ENCODE measurements at regions not wholly inside any gene's neighbourhood (a gene's known extent, or its start where the extent isn't known, plus 50 kb on each side); places are given as distances from the start of the nearest gene placed in this dataset.

DNA sequence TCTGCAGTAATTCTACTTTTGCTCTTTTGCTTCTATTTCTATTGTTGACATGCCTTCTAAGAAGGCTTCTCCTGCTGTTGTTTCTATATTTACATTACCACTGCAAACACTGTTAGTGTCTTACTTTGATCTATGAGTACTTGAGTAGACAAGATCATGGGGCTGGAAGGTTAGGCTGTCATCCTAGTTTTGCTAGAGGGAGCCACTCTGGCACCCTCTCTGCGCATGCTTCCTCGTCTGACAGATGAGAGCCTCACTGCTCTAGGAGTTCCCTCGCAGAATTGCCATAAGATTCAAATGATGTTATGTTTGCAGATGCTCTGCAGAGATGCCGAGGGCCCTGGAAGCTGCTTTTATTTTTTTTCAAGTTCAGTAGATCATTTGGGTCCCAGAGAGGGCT, 185.6 kb downstream of the RNF144A start:
- in situ Hi-C loops (cut with MboI; ENCODE audit: low sequenced_read_pairs in 4 of 4), result no loop called here
- TF ChIP-seq, protein P1, sequence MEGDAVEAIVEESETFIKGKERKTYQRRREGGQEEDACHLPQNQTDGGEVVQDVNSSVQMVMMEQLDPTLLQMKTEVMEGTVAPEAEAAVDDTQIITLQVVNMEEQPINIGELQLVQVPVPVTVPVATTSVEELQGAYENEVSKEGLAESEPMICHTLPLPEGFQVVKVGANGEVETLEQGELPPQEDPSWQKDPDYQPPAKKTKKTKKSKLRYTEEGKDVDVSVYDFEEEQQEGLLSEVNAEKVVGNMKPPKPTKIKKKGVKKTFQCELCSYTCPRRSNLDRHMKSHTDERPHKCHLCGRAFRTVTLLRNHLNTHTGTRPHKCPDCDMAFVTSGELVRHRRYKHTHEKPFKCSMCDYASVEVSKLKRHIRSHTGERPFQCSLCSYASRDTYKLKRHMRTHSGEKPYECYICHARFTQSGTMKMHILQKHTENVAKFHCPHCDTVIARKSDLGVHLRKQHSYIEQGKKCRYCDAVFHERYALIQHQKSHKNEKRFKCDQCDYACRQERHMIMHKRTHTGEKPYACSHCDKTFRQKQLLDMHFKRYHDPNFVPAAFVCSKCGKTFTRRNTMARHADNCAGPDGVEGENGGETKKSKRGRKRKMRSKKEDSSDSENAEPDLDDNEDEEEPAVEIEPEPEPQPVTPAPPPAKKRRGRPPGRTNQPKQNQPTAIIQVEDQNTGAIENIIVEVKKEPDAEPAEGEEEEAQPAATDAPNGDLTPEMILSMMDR (IDR thresholded peaks at IDR 0.05 in 4 of 5, conservative IDR thresholded peaks at IDR 0.05 in 1 of 5), result no peak
- TF ChIP-seq POLR2A (IDR thresholded peaks at IDR 0.05), result no peak
- DNase-seq, result no peak

DNA sequence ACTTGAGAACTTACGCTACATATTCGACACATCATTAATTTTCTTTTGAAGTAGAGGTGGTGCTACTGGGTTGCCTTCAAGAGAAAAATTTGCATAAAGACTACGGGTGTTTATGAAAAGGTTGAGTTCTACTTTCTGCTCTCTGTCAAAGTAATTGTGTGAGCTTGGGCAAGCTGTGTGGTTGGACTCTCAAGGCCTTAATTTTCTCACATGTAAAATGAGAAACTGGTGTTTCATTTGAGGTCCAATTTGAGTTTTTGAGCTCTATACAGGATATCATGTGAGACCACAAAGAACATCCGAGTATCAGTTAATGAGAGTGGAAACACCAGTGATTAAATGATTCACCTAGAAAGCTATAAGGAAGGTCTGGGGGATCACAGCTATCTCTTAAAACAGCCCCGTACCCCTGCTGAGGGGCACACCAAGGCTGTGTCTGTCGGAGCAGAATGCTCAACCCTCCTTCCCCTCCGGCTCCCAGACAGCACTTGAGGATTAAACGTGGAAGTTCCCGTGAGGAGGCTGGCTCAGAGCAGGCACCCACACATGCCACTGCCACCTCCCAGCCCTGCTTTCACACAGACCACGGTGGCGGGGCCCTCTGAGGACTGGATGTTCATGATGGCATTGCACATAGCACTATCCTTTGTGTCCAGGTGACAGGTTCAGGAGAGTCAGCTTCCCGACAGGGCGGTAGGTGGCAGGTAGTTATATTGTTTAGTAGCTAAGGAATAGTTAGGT, 191.8 kb downstream of the RNF144A start:
- H3K9me3 ChIP-seq, result no peaks in the 10 kb centered on the region
- H3K36me3 ChIP-seq, result no peaks in the 10 kb centered on the region
- no peaks in the 10 kb centered on the region for H3K27me3 ChIP-seq
- TF ChIP-seq, protein P1 (IDR thresholded peaks at IDR 0.05 in 4 of 5, conservative IDR thresholded peaks at IDR 0.05 in 1 of 5), result no peak
- TF ChIP-seq POLR2A (IDR thresholded peaks at IDR 0.05), result no peak
- intact Hi-C loops (cut with DNase I; ENCODE audit: low total_unique reads), result no loop called here
- in situ Hi-C loops (cut with MboI; ENCODE audit: low sequenced_read_pairs in 4 of 4), result no loop called here
- H3K27ac ChIP-seq, result no peak overlapping the region
- no peaks in the 10 kb centered on the region for H3K4me1 ChIP-seq
- H3K4me3 ChIP-seq, result no peak overlapping the region
- DNase-seq, result no peak
- ATAC-seq, result no peak

More for the DNA sequence above, 185.6 kb downstream of the RNF144A start:
- Histone ChIP-seq H3K4me1 (no peaks in the 10 kb centered on the region), H3K27ac (no peak overlapping the region), H3K4me3 (no peak overlapping the region), H3K27me3 (no peaks in the 10 kb centered on the region), H3K36me3 (no peaks in the 10 kb centered on the region), H3K9me3 (no peaks in the 10 kb centered on the region)
- intact Hi-C loops (cut with DNase I; ENCODE audit: low total_unique reads), result no loop called here
- ATAC-seq, result no peak

DNA sequence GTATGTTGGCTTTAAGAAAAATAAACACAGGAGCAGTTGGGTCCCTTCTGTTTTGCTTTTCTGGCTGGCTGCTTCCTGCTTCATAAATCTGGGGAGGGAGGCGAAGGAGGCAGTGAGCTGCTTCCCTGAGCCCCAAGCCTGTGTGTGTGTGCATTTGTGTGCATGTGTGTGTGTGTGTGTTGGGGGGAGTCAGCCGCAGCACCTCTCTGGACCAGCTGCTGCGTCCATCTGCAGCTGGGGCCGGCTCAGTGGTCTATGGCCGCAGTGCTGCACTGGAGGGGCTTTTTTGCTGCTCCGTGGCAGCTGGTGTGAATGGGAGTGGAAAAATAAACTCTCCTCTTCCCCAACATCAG, 192.3 kb downstream of the RNF144A start:
- TF ChIP-seq, protein P1 (IDR thresholded peaks at IDR 0.05 in 4 of 5, conservative IDR thresholded peaks at IDR 0.05 in 1 of 5), result no peak
- TF ChIP-seq POLR2A (IDR thresholded peaks at IDR 0.05), result no peak
- intact Hi-C loops (cut with DNase I; ENCODE audit: low total_unique reads), result no loop called here
- Histone ChIP-seq H3K27me3 (no peaks in the 10 kb centered on the region), H3K4me3 (no peak overlapping the region), H3K36me3 (no peaks in the 10 kb centered on the region), H3K4me1 (no peaks in the 10 kb centered on the region), H3K27ac (no peak overlapping the region), H3K9me3 (no peaks in the 10 kb centered on the region)
- no peak for ATAC-seq
- no peak for DNase-seq
- in situ Hi-C loops (cut with MboI; ENCODE audit: low sequenced_read_pairs in 4 of 4), result no loop called here

DNA sequence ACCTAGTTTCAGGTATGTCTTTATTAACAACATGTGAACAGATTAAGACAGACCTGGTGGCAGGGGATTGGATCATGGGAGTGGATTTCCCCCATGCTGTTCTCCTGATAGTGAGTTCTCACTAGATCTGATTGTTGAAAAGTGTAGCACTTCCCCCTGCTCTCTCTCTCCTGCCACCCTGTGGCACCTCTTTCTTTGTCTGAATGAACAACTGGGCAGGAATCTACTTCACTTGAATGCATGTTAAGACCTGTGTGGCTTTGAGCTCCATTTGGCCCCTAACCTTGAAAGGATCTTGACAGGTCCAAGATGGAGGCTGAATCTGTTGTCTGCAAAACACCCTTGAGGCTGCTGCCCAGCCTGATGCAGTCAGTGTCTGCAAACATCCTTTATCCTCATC, 194.4 kb downstream of the RNF144A start:
- in situ Hi-C loops (cut with MboI; ENCODE audit: low sequenced_read_pairs in 4 of 4), result no loop called here

More for the DNA sequence above, 194.4 kb downstream of the RNF144A start:
- Histone ChIP-seq H3K36me3 (no peaks in the 10 kb centered on the region), H3K4me3 (no peak overlapping the region), H3K27ac (no peak overlapping the region), H3K27me3 (no peaks in the 10 kb centered on the region), H3K4me1 (no peaks in the 10 kb centered on the region), H3K9me3 (no peaks in the 10 kb centered on the region)
- intact Hi-C loops (cut with DNase I; ENCODE audit: low total_unique reads), result no loop called here
- DNase-seq (no peak), ATAC-seq (no peak)
- no peak for TF ChIP-seq POLR2A (IDR thresholded peaks at IDR 0.05)
- TF ChIP-seq, protein P1 (IDR thresholded peaks at IDR 0.05 in 4 of 5, conservative IDR thresholded peaks at IDR 0.05 in 1 of 5), result no peak
